Liver (tissue), 8 donors: ENCODE measurements at regions not wholly inside any gene's neighbourhood (a gene's known extent, or its start where the extent isn't known, plus 50 kb on each side); places are given as distances from the start of the nearest gene placed in this dataset.

Experiments
- DNase-seq: peaks from one replicate; pipeline ENCODE4 v3.0.0-alpha.2; 2017; ENCODE audit warnings: low spot score
- H3K27ac ChIP-seq, 2 donors: one replicate each; pipeline ENCODE4 v1.7.0; 2013; ENCODE audit warnings: inconsistent platforms in 2 of 2, low read length in 2 of 2, control low read depth in 1 of 2, low read depth in 1 of 2, mild to moderate bottlenecking in 1 of 2
- H3K27me3 ChIP-seq, 4 donors: one replicate each; pipeline versions ENCODE4 v1.6.1 to v1.7.0; 2013; ENCODE audit warnings: low read length in 3 of 4, inconsistent platforms in 1 of 4, mild to moderate bottlenecking in 1 of 4, moderate library complexity in 1 of 4; ENCODE audit not compliant: control insufficient read depth in 4 of 4, insufficient read depth in 4 of 4
- H3K36me3 ChIP-seq, 4 donors: one replicate each; pipeline versions ENCODE4 v1.6.1 to v1.7.0; 2013; ENCODE audit warnings: low read length in 3 of 4, mild to moderate bottlenecking in 3 of 4, low read depth in 1 of 4, moderate library complexity in 1 of 4; ENCODE audit not compliant: control insufficient read depth in 4 of 4, insufficient read depth in 3 of 4
- H3K4me1 ChIP-seq, 4 donors: one replicate each; pipeline versions ENCODE4 v1.6.1 to v1.7.0; 2013; ENCODE audit warnings: low read length in 3 of 4, mild to moderate bottlenecking in 3 of 4, moderate library complexity in 1 of 4; ENCODE audit not compliant: control insufficient read depth in 4 of 4, insufficient read depth in 4 of 4
- H3K4me3 ChIP-seq, 3 donors: one replicate each; pipeline versions ENCODE4 v1.6.1 to v1.7.0; 2013; ENCODE audit warnings: low read length in 3 of 3, control low read depth in 1 of 3, low read depth in 1 of 3, mild to moderate bottlenecking in 1 of 3
- H3K9ac ChIP-seq, 2 donors: one replicate each; pipeline ENCODE4 v1.7.0; 2013; ENCODE audit warnings: low read length in 2 of 2, mild to moderate bottlenecking in 2 of 2, moderate library complexity in 2 of 2, control low read depth in 1 of 2, low read depth in 1 of 2
- H3K9me3 ChIP-seq, 4 donors: one replicate each; pipeline versions ENCODE4 v1.6.1 to v1.7.0; 2013; ENCODE audit warnings: low read length in 3 of 4; ENCODE audit not compliant: control insufficient read depth in 4 of 4
- ATF3 ChIP-seq: IDR thresholded peaks from 2 replicates; pipeline ENCODE4 v1.6.1; 2016; ENCODE audit warnings: antibody characterized with exemption
- CTCF ChIP-seq: fragments of 150-350 bp; IDR thresholded peaks from 2 replicates; pipeline ENCODE4 v1.5.1; 2017; ENCODE audit warnings: improper control_type of control experiment, low read depth, low read length; ENCODE audit not compliant: missing input control
- EGR1 ChIP-seq, 2 donors: IDR thresholded peaks; 2 replicates each; pipeline ENCODE4 v1.6.1; 2016 to 2018; ENCODE audit warnings: antibody characterized with exemption in 2 of 2, low read depth in 2 of 2
- FOXA1 ChIP-seq: IDR thresholded peaks from 2 replicates; pipeline ENCODE4 v1.6.1; 2016; ENCODE audit warnings: antibody characterized with exemption
- FOXA2 ChIP-seq: IDR thresholded peaks from 2 replicates; pipeline ENCODE4 v1.6.1; 2016; ENCODE audit warnings: antibody characterized with exemption
- GABPA ChIP-seq, 2 donors: IDR thresholded peaks in 1 of 2; conservative IDR thresholded peaks in 1 of 2; 2 replicates each; pipeline ENCODE4 v1.6.1; 2016; ENCODE audit warnings: antibody characterized with exemption in 2 of 2, mild to moderate bottlenecking in 1 of 2, moderate library complexity in 1 of 2
- HNF4A ChIP-seq, 2 donors: conservative IDR thresholded peaks; 2 replicates each; pipeline ENCODE4 v1.6.1; 2016; ENCODE audit warnings: antibody characterized with exemption in 2 of 2, mild to moderate bottlenecking in 2 of 2
- HNF4G ChIP-seq: IDR thresholded peaks from 2 replicates; pipeline ENCODE4 v1.6.1; 2016; ENCODE audit warnings: antibody characterized with exemption
- JUND ChIP-seq, 2 donors: IDR thresholded peaks; 2 replicates each; pipeline ENCODE4 v1.6.1; 2016; ENCODE audit warnings: antibody characterized with exemption in 2 of 2
- MAX ChIP-seq: IDR thresholded peaks from 2 replicates; pipeline ENCODE4 v1.6.1; 2016; ENCODE audit warnings: antibody characterized with exemption
- NR2F2 ChIP-seq: IDR thresholded peaks from 2 replicates; pipeline ENCODE4 v1.6.1; 2016; ENCODE audit warnings: antibody characterized with exemption
- RAD21 ChIP-seq, 2 donors: IDR thresholded peaks; 2 replicates each; pipeline ENCODE4 v1.6.1; 2016; ENCODE audit warnings: antibody characterized with exemption in 2 of 2, mild to moderate bottlenecking in 2 of 2
- REST ChIP-seq: IDR thresholded peaks from 2 replicates; pipeline ENCODE4 v1.6.1; 2016; ENCODE audit warnings: antibody characterized with exemption, mild to moderate bottlenecking
- RXRA ChIP-seq, 2 donors: IDR thresholded peaks; 2 replicates each; pipeline ENCODE4 v1.6.1; 2017 to 2018; ENCODE audit warnings: antibody characterized with exemption in 2 of 2, mild to moderate bottlenecking in 1 of 2
- TAF1 ChIP-seq: conservative IDR thresholded peaks from 2 replicates; pipeline ENCODE4 v1.6.1; 2016; ENCODE audit warnings: antibody characterized with exemption, mild to moderate bottlenecking
- YY1 ChIP-seq: IDR thresholded peaks from 2 replicates; pipeline ENCODE4 v1.6.1; 2016; ENCODE audit warnings: antibody characterized with exemption, mild to moderate bottlenecking
- ZBTB33 ChIP-seq: IDR thresholded peaks from 2 replicates; pipeline ENCODE4 v1.6.1; 2016; ENCODE audit warnings: antibody characterized with exemption
- WGBS: extraction: QIAGEN DNeasy Blood & Tissue Kit; methylation state at CpG from one replicate; pipeline ENCODE4 v1.1.7; 2013; 5-methylcytosine and 5-hydroxymethylcytosine counted together
- donor health status: healthy.
- donor health status: healthy.
- donor health status: healthy.
- donor health status: healthy.
- donor health status: healthy.

GRCh38 chr14:41986083-41986645, 379.5 kb downstream of the LRFN5 start (continued):
- TF ChIP-seq JUND (IDR thresholded peaks at IDR 0.05) (no peak), GABPA (IDR thresholded peaks at IDR 0.05 in 1 of 2, conservative IDR thresholded peaks at IDR 0.05 in 1 of 2) (no peak)

GRCh38 chr14:41973178-41973577, 366.5 kb downstream of the LRFN5 start:
- TF ChIP-seq HNF4G = no peak
- TF ChIP-seq HNF4A (conservative IDR thresholded peaks at IDR 0.05) = no peak
- TF ChIP-seq FOXA2 = no peak
- no peak for TF ChIP-seq RAD21 (IDR thresholded peaks at IDR 0.05)
- TF ChIP-seq ATF3 = no peak
- TF ChIP-seq YY1 = no peak
- TF ChIP-seq TAF1 = no peak
- TF ChIP-seq CTCF = no peak
- TF ChIP-seq ZBTB33 = no peak
- no peak for TF ChIP-seq REST
- TF ChIP-seq EGR1 (IDR thresholded peaks at IDR 0.05; ENCODE audit: low read depth in 2 of 2) = no peak
- H3K27ac ChIP-seq = no peak overlapping the region
- no peak for DNase-seq
- H3K27me3 ChIP-seq = no peaks in the 10 kb centered on the region
- H3K9me3 ChIP-seq = peaks cover 2 to 7% (median 3%) of the 10 kb centered on the region in 4 donors
- H3K9ac ChIP-seq = no peak overlapping the region
- H3K36me3 ChIP-seq = no peaks in the 10 kb centered on the region
- no peaks in the 10 kb centered on the region for H3K4me1 ChIP-seq
- H3K4me3 ChIP-seq = no peak overlapping the region
- WGBS = 61% methylated on average over 2 of the region's 2 CpGs

GRCh38 chr14:41972531-41972930, 365.9 kb downstream of the LRFN5 start:
- H3K27me3 ChIP-seq = no peaks in the 10 kb centered on the region
- H3K9ac ChIP-seq = no peak overlapping the region
- TF ChIP-seq RAD21 (IDR thresholded peaks at IDR 0.05) (no peak), EGR1 (IDR thresholded peaks at IDR 0.05; ENCODE audit: low read depth in 2 of 2) (no peak), REST (no peak), HNF4G (no peak), NR2F2 (no peak), FOXA1 (no peak), HNF4A (conservative IDR thresholded peaks at IDR 0.05) (no peak), TAF1 (no peak), ZBTB33 (no peak), MAX (no peak), YY1 (no peak), RXRA (IDR thresholded peaks at IDR 0.05) (no peak)
- no peak for DNase-seq
- H3K4me1 ChIP-seq = no peaks in the 10 kb centered on the region
- no peak overlapping the region for H3K4me3 ChIP-seq
- H3K36me3 ChIP-seq = no peaks in the 10 kb centered on the region
- H3K27ac ChIP-seq = no peak overlapping the region
- peaks cover 2 to 7% (median 3%) of the 10 kb centered on the region in 4 donors for H3K9me3 ChIP-seq
